ENCODE measurements at regions not wholly inside any gene's neighbourhood (a gene's known extent, or its start where the extent isn't known, plus 50 kb on each side); places are given as distances from the start of the nearest gene placed in this dataset.

- TF ChIP-seq CTCF (IDR thresholded peaks at IDR 0.05): no peak
- no peak for DNase-seq (ENCODE audit: low spot score)
- H3K27ac ChIP-seq: no peak overlapping the region
- H3K4me3 ChIP-seq: no peak overlapping the region
These were observed 546.1 kb downstream of the ZNF608 start for GRCh38 chr5:124200381-124200780.

GRCh38 chr5:124199893-124200292 lies 546.5 kb downstream of the ZNF608 start:
- DNase-seq (ENCODE audit: low spot score): no peak
- no peak for TF ChIP-seq CTCF (IDR thresholded peaks at IDR 0.05)
- no peak overlapping the region for H3K27ac ChIP-seq
- H3K4me3 ChIP-seq: no peak overlapping the region

GRCh38 chr5:124195411-124195810 lies 551.0 kb downstream of the ZNF608 start:
- H3K27ac ChIP-seq: no peak overlapping the region
- no peak for TF ChIP-seq CTCF (IDR thresholded peaks at IDR 0.05)
- no peak for DNase-seq (ENCODE audit: low spot score)
- H3K4me3 ChIP-seq: no peak overlapping the region

DNA sequence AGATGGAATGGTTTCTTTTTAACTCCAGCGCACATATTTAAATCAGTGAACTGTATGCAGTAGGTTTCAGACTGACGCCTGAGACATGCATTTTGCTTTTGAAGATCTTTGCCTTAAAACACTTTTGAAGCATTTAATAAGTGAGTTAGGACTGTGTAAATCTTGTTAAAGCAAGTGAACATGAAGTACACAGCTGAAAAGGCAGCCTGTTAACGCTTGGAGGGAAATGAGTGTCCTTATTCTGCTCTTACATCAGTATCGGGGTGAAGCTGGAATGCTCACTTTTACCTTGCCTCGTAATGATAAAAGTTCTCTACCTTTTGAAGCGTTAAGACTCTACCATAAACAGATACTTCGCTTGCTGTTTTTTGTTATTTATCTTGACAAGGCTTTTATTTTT lies 552.2 kb downstream of the ZNF608 start:
- TF ChIP-seq CTCF (IDR thresholded peaks at IDR 0.05): no peak
- no peak for DNase-seq (ENCODE audit: low spot score)
- Histone ChIP-seq H3K4me3 (no peak overlapping the region), H3K27ac (no peak overlapping the region)

- Histone ChIP-seq H3K27ac (no peak overlapping the region), H3K4me3 (no peak overlapping the region)
- TF ChIP-seq CTCF (IDR thresholded peaks at IDR 0.05): no peak
- DNase-seq (ENCODE audit: low spot score): no peak
These were observed 553.1 kb downstream of the ZNF608 start for GRCh38 chr5:124193371-124193789.

GRCh38 chr5:124192716-124193115 lies 553.7 kb downstream of the ZNF608 start:
- no peak for DNase-seq (ENCODE audit: low spot score)

GRCh38 chr5:124185716-124186115 lies 560.7 kb downstream of the ZNF608 start:
- no peak for TF ChIP-seq CTCF (IDR thresholded peaks at IDR 0.05)
- Histone ChIP-seq H3K4me3 (no peak overlapping the region), H3K27ac (no peak overlapping the region)
- no peak for DNase-seq (ENCODE audit: low spot score)

More at GRCh38 chr5:124192716-124193115, 553.7 kb downstream of the ZNF608 start:
- no peak overlapping the region for H3K27ac ChIP-seq
- H3K4me3 ChIP-seq: no peak overlapping the region
- TF ChIP-seq CTCF (IDR thresholded peaks at IDR 0.05): no peak
